Common myeloid progenitor, CD34-positive (primary cell): ENCODE measurements at regions not wholly inside any gene's neighbourhood (a gene's known extent, or its start where the extent isn't known, plus 50 kb on each side); places are given as distances from the start of the nearest gene placed in this dataset.
A peak's percentile ranks its signal among the peaks of the same experiment; 100 is the strongest.

Source experiments
- CTCF ChIA-PET: fragments of 350-600 bp; sonication (Branson Sonifier 250); formaldehyde crosslinking; loops from one replicate; lab custom pipeline; 2021; ENCODE audit warnings: antibody characterized with exemption; lab: Charles Lee
- POLR2A ChIA-PET: fragments of 350-600 bp; sonication (Branson Sonifier 250); formaldehyde crosslinking; loops from one replicate; lab custom pipeline; 2021; ENCODE audit warnings: antibody characterized with exemption; lab: Charles Lee
- DNase-seq, 3 donors: peaks; one replicate each; pipeline versions ENCODE4 v3.0.0 to v3.0.0-alpha.2; 2013
- H3K27ac ChIP-seq, 2 experiments: 1 replicate in 1 of 2; 2 replicates in 1 of 2; pipeline ENCODE4 v1.7.0; 2013; ENCODE audit warnings: inconsistent platforms in 2 of 2, low read length in 2 of 2, mild to moderate bottlenecking in 2 of 2, low read depth in 1 of 2, moderate library complexity in 1 of 2; ENCODE audit not compliant: severe bottlenecking in 2 of 2, insufficient read depth in 1 of 2, poor library complexity in 1 of 2
- H3K27me3 ChIP-seq, 5 experiments: replicated peaks in 2 of 5; 1 replicate in 3 of 5; 2 replicates in 2 of 5; pipeline versions ENCODE4 v1.6.1 to v1.7.0; 2013; ENCODE audit warnings: low read length in 4 of 5, mild to moderate bottlenecking in 2 of 5, moderate library complexity in 2 of 5, inconsistent platforms in 1 of 5; ENCODE audit not compliant: insufficient read depth in 5 of 5, control insufficient read depth in 4 of 5
- H3K36me3 ChIP-seq, 4 experiments: 1 replicate in 2 of 4; 2 replicates in 2 of 4; pipeline versions ENCODE4 v1.6.1 to v1.7.0; 2013; ENCODE audit warnings: low read length in 3 of 4, control low read depth in 1 of 4, mild to moderate bottlenecking in 1 of 4; ENCODE audit not compliant: control insufficient read depth in 4 of 4, insufficient read depth in 4 of 4
- H3K4me1 ChIP-seq, 4 experiments: 1 replicate in 3 of 4; 2 replicates in 1 of 4; pipeline versions ENCODE4 v1.6.1 to v1.7.1; 2013; ENCODE audit warnings: low read length in 3 of 4, mild to moderate bottlenecking in 3 of 4, control low read depth in 1 of 4, inconsistent platforms in 1 of 4, moderate library complexity in 1 of 4; ENCODE audit not compliant: control insufficient read depth in 4 of 4, insufficient read depth in 4 of 4; ENCODE audit errors: control extremely low read depth in 1 of 4
- H3K4me3 ChIP-seq, 7 experiments: 1 replicate in 4 of 7; 2 replicates in 3 of 7; pipeline versions ENCODE4 v1.5.1 to v1.7.0; 2013; ENCODE audit warnings: mild to moderate bottlenecking in 7 of 7, low read length in 6 of 7, moderate library complexity in 6 of 7, inconsistent platforms in 2 of 7, low read depth in 2 of 7, control low read depth in 1 of 7; ENCODE audit not compliant: insufficient read depth in 4 of 7, control insufficient read depth in 1 of 7; ENCODE audit errors: extremely low read depth in 1 of 7
- H3K9me3 ChIP-seq, 5 experiments: 1 replicate in 4 of 5; 2 replicates in 1 of 5; pipeline versions ENCODE4 v1.6.1 to v1.7.1; 2013; ENCODE audit warnings: low read length in 4 of 5, mild to moderate bottlenecking in 2 of 5, inconsistent platforms in 1 of 5, low read depth in 1 of 5, moderate library complexity in 1 of 5; ENCODE audit not compliant: control insufficient read depth in 4 of 5, insufficient read depth in 2 of 5; ENCODE audit errors: control extremely low read depth in 1 of 5
- WGBS: methylation state at CpG from one replicate; pipeline ENCODE4 v1.1.5; 2013; ENCODE audit not compliant: insufficient coverage; 5-methylcytosine and 5-hydroxymethylcytosine counted together

DNA sequence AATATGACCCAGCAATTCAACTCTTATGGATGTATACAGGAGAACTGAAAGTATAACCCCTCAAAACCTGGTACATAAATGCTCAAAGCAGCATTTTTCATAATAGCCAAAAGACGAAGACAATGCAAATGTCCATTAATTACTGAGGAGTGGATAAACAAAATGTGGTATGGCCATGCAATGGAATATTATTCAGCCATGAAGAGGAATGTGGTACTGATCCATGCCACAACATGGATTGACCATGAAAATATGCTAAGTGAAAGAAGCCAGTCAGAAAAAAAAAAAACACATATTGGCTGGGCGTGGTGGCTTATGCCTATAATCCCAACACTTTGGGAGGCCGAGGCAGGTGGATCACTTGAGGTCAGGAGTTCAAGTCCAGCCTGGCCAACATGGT is 74.5 kb upstream of the PLS3 start:
- Histone ChIP-seq H3K4me1 (no peaks in the 10 kb centered on the region), H3K27me3 (no peaks in the 10 kb centered on the region), H3K27ac (no peak overlapping the region), H3K4me3 (no peak overlapping the region), H3K9me3 (no peaks in the 10 kb centered on the region), H3K36me3 (no peaks in the 10 kb centered on the region)
- CTCF ChIA-PET: no interaction called here
- POLR2A ChIA-PET: no interaction called here
- 100% methylated on average over 1 of the region's 3 CpGs for WGBS
- no peak for DNase-seq

DNA sequence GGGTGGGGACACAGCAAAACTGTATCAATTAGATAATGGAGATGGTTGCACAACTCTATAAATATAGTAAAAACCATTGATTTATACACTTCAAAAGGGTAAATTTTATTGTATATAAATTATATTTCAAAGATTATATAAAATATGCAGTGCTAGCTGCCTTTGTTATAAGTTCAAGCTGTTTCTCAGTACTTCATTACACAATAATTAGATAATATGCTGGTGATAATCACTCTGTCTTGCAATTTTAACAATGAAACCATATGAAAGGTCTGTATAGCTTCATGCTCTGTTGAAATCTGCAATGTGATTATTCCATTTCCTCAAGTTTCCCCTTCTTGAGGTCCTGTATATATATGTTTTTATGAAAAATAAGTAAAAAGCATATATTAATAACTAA is 73.4 kb upstream of the PLS3 start:
- ChIA-PET CTCF (no interaction called here), POLR2A (no interaction called here)
- H3K27me3 ChIP-seq: no peaks in the 10 kb centered on the region
- no peaks in the 10 kb centered on the region for H3K9me3 ChIP-seq
- no peak for DNase-seq
- no peaks in the 10 kb centered on the region for H3K4me1 ChIP-seq
- no peak overlapping the region for H3K4me3 ChIP-seq
- no peaks in the 10 kb centered on the region for H3K36me3 ChIP-seq
- no peak overlapping the region for H3K27ac ChIP-seq

GRCh38 chrX:115490814-115491213 is 70.2 kb upstream of the PLS3 start:
- peak in 2 of 3 donors; percentile 1 to 7 for DNase-seq
- no peaks in the 10 kb centered on the region for H3K27me3 ChIP-seq
- H3K36me3 ChIP-seq: no peaks in the 10 kb centered on the region
- no peak overlapping the region for H3K4me3 ChIP-seq
- ChIA-PET POLR2A (no interaction called here), CTCF (no interaction called here)
- no peak overlapping the region for H3K27ac ChIP-seq
- no peaks in the 10 kb centered on the region for H3K4me1 ChIP-seq
- no peaks in the 10 kb centered on the region for H3K9me3 ChIP-seq
- no CpG with 5 or more reads among the region's 1 CpG for WGBS

GRCh38 chrX:115491766-115492165 is 69.2 kb upstream of the PLS3 start:
- Histone ChIP-seq H3K36me3 (no peaks in the 10 kb centered on the region), H3K9me3 (no peaks in the 10 kb centered on the region), H3K27me3 (peaks cover 0 to 2% (median 0%) of the 10 kb centered on the region in 5 experiments), H3K4me3 (no peak overlapping the region), H3K4me1 (no peaks in the 10 kb centered on the region), H3K27ac (no peak overlapping the region)
- POLR2A ChIA-PET: no interaction called here
- no peak for DNase-seq
- CTCF ChIA-PET: no interaction called here

DNA sequence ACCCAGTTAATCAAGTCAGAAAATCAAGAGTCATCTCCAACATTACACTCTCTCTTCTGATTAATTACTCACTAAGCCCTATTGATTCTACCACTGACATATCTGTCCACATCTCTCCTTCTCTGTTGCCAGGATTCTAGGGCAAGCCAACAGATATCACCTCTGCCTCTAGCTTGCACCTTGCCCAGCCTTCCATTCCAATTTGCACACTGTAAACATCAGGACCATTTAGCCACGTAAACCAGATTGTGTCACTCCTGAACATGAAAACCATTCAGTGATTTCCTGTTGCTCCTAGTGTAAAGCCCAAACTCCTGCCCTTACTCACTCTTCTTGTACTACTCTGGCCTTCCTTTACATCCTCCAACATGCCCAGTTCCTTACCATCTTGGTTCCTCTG is 68.0 kb upstream of the PLS3 start:
- POLR2A ChIA-PET: no interaction called here
- 83% methylated on average over 1 of the region's 1 CpG for WGBS
- Histone ChIP-seq H3K27ac (no peak overlapping the region), H3K27me3 (peaks cover 0 to 2% (median 0%) of the 10 kb centered on the region in 5 experiments), H3K4me1 (no peaks in the 10 kb centered on the region), H3K36me3 (no peaks in the 10 kb centered on the region), H3K4me3 (no peak overlapping the region), H3K9me3 (no peaks in the 10 kb centered on the region)
- CTCF ChIA-PET: no interaction called here
- DNase-seq: no peak

- Histone ChIP-seq H3K4me3 (no peak overlapping the region), H3K27me3 (peaks cover 0 to 2% (median 0%) of the 10 kb centered on the region in 5 experiments), H3K4me1 (peaks cover 0 to 2% (median 0%) of the 10 kb centered on the region in 4 experiments), H3K9me3 (no peaks in the 10 kb centered on the region), H3K27ac (no peak overlapping the region), H3K36me3 (no peaks in the 10 kb centered on the region)
- 100% methylated on average over 1 of the region's 3 CpGs for WGBS
- CTCF ChIA-PET: no interaction called here
- POLR2A ChIA-PET: no interaction called here
- DNase-seq: no peak
These were observed 66.8 kb upstream of the PLS3 start for GRCh38 chrX:115494161-115494560.

GRCh38 chrX:115499112-115499805 is 61.7 kb upstream of the PLS3 start:
- Histone ChIP-seq H3K4me1 (peaks cover 0 to 8% (median 0%) of the 10 kb centered on the region in 4 experiments), H3K9me3 (no peaks in the 10 kb centered on the region), H3K36me3 (no peaks in the 10 kb centered on the region), H3K27me3 (peaks cover 0 to 2% (median 0%) of the 10 kb centered on the region in 5 experiments), H3K27ac (no peak overlapping the region), H3K4me3 (peak overlapping the region in 1 of 7 experiments; percentile 28)
- WGBS: 82% methylated on average over 3 of the region's 3 CpGs
- ChIA-PET POLR2A (no interaction called here), CTCF (no interaction called here)
- DNase-seq: peak; percentile 7 to 65 (median 65)
